Colonic mucosa (tissue), 4 donors: ENCODE measurements at regions not wholly inside any gene's neighbourhood (a gene's known extent, or its start where the extent isn't known, plus 50 kb on each side); places are given as distances from the start of the nearest gene placed in this dataset.

Source experiments
- DNase-seq: peaks from one replicate; pipeline ENCODE4 v3.0.0-alpha.2; 2020
- H3K27ac ChIP-seq: fragments of 200-600 bp; one replicate; pipeline ENCODE4 v1.8.0; 2021
- H3K27me3 ChIP-seq: fragments of 200-600 bp; one replicate; pipeline ENCODE4 v1.8.0; 2021
- H3K36me3 ChIP-seq: fragments of 200-600 bp; one replicate; pipeline ENCODE4 v1.8.0; 2021
- H3K4me1 ChIP-seq: fragments of 200-600 bp; one replicate; pipeline ENCODE4 v1.8.0; 2021; ENCODE audit warnings: mild to moderate bottlenecking
- H3K4me3 ChIP-seq: fragments of 200-600 bp; one replicate; pipeline ENCODE4 v1.8.0; 2021
- H3K9ac ChIP-seq, 2 donors: one replicate each; pipeline ENCODE4 v1.7.0; 2013; ENCODE audit warnings: control low read depth in 2 of 2, low read depth in 2 of 2, low read length in 2 of 2
- H3K9me3 ChIP-seq: fragments of 200-600 bp; one replicate; pipeline ENCODE4 v1.8.0; 2021
- intact Hi-C: fragments of 100-400 bp; cut with DNase I; formaldehyde crosslinking; loops from one replicate; pipeline ENCODE4 v1.14.1; 2022
- TF ChIP-seq, protein P1 (sequence below): fragments of 200-600 bp; IDR thresholded peaks from one replicate; pipeline ENCODE4 v1.8.0; 2022; ENCODE audit warnings: antibody characterized with exemption, mild to moderate bottlenecking
- donor health status: healthy.
- donor health status: DM: no; HTN: no; CAD: no.
- donor health status: DM: no; HTN: no; CAD: no.

DNA sequence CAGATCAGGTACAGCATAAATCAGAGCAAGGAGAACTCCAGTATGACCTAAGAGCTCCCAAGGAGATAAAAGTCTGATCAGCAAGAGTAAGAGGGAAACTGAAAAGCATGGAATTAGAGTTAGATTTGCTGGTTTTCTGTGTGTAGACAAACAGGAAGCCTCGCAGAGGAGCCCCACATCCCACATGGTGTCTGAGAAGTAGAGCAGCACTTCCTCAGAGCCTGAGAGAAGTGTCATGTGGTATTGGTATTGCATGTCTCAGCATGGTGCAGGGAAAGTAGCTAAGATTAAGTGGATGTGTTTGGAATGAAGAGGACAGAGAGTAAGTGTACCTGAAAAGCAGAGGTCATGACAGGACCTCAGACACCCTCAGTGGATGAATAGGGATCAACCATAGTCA is 175.4 kb upstream of the GBE1 start:
- Histone ChIP-seq H3K9ac (no peak overlapping the region), H3K9me3 (no peaks in the 10 kb centered on the region), H3K27ac (no peak overlapping the region), H3K27me3 (no peaks in the 10 kb centered on the region), H3K4me3 (no peak overlapping the region), H3K4me1 (no peaks in the 10 kb centered on the region), H3K36me3 (no peaks in the 10 kb centered on the region)
- DNase-seq = no peak
- intact Hi-C loops = no loop called here
- TF ChIP-seq, protein P1, sequence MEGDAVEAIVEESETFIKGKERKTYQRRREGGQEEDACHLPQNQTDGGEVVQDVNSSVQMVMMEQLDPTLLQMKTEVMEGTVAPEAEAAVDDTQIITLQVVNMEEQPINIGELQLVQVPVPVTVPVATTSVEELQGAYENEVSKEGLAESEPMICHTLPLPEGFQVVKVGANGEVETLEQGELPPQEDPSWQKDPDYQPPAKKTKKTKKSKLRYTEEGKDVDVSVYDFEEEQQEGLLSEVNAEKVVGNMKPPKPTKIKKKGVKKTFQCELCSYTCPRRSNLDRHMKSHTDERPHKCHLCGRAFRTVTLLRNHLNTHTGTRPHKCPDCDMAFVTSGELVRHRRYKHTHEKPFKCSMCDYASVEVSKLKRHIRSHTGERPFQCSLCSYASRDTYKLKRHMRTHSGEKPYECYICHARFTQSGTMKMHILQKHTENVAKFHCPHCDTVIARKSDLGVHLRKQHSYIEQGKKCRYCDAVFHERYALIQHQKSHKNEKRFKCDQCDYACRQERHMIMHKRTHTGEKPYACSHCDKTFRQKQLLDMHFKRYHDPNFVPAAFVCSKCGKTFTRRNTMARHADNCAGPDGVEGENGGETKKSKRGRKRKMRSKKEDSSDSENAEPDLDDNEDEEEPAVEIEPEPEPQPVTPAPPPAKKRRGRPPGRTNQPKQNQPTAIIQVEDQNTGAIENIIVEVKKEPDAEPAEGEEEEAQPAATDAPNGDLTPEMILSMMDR = no peak

DNA sequence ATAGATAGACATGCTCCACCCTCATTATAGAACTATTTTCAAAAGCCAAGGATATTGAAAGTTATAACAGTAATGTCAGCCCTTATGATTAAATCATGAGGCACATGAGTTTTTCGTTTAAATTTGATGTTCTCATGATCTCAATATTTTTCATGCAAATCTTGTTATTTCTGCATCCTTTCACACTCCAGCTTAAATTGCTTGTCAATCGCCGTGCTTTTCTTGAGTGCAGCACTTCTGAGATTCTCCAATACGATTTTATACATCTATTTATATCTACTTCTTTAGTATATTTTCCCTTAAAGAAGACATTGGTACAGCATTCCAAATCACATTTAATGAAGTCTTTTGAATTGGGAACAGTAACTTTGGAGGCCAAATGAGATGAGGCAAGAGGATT is 171.2 kb upstream of the GBE1 start:
- intact Hi-C loops = no loop called here
- Histone ChIP-seq H3K27me3 (no peaks in the 10 kb centered on the region), H3K4me3 (no peak overlapping the region), H3K9ac (no peak overlapping the region), H3K4me1 (no peaks in the 10 kb centered on the region), H3K27ac (no peak overlapping the region), H3K36me3 (no peaks in the 10 kb centered on the region), H3K9me3 (no peaks in the 10 kb centered on the region)
- TF ChIP-seq, protein P1 = no peak
- DNase-seq = no peak

DNA sequence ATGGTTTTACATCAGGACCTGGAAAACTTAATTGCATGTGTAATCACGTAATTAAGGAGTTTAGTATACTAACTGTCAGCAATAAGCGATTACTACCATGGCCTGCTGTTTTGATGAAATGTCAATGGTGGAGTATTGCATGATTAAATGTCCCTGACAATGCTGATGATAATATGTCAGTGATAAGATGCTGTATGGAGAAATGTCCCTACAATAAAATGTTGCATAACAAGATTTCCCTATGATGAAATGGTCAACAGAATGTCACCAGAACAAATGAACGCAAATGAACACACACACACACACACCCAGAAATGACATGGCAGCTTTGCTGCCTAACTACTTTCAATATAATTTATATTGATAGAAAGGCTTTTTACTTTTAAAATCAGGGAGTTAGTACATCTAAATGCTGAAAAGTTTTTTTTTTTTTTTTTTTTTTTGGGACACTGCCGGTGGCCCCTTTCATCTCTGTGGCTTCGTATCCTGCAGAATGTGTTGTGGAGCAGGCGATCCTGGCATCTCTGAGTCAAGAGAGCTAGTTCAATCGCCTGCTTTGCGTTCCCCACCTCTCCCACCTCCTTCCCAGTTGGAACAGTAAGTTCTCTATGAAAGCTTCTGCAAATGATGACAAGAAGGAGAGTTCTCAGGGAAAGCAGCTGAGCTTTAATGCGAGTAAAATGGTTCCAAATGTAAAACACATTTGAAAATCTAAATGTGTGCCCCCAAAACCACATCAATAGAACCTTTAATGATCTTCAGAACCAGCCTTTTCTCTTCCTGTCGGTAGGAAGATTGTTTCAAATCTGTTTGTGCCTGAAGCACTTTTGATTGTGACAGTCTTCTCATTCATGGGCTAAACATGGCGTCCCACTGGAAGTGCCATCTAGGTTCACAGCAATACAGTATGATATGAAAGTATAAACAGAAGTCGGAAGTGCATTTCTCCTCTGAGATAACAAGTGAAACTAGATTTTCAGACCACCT is 170.1 kb upstream of the GBE1 start:
- TF ChIP-seq, protein P1 = no peak
- no peaks in the 10 kb centered on the region for H3K36me3 ChIP-seq
- H3K27me3 ChIP-seq = no peaks in the 10 kb centered on the region
- no peak overlapping the region for H3K4me3 ChIP-seq
- no peak overlapping the region for H3K9ac ChIP-seq
- H3K27ac ChIP-seq = no peak overlapping the region
- intact Hi-C loops = no loop called here
- no peak for DNase-seq
- no peaks in the 10 kb centered on the region for H3K9me3 ChIP-seq
- H3K4me1 ChIP-seq = no peaks in the 10 kb centered on the region

DNA sequence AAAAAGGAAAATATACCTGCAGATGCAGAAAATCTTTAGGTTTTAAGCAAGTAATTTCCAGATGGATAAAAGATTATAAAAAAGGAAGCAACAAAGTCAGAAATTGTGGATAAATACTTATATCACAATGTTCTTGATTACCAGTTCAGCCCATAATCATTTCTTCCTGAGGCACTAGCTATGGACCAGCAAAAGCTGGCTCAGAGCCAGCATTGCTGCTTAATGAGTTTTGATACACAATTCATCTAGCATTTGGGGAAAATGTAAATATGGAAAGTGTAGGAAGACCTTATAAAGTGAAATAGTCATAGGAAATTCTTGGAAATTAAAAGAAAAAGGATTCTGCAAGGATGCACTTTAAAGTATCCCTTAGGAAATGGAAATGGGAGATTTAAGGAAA is 168.3 kb upstream of the GBE1 start:
- no peak for DNase-seq
- intact Hi-C loops = no loop called here
- TF ChIP-seq, protein P1 = no peak
- no peaks in the 10 kb centered on the region for H3K36me3 ChIP-seq
- H3K4me1 ChIP-seq = no peaks in the 10 kb centered on the region
- H3K27ac ChIP-seq = no peak overlapping the region
- no peaks in the 10 kb centered on the region for H3K27me3 ChIP-seq
- H3K9ac ChIP-seq = no peak overlapping the region
- H3K4me3 ChIP-seq = no peak overlapping the region
- H3K9me3 ChIP-seq = no peaks in the 10 kb centered on the region

DNA sequence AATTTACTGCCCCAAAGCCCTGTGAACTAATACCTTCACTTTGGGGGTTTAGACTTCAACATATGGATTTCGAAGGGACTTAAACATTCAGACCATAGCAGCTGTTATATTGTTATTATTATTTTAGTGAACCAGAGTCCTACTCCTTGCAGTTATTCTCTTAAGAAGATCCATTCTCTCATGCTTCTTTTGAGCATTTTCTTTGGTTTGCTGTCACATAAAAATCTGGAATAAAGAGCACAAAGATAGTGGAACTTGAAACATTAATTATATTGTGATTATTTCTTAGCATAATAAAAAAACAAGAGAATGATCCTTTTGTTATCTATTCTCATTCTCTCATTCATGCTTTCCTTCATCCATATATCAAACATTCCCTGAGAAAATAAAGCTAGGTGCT is 166.4 kb upstream of the GBE1 start:
- no peak overlapping the region for H3K27ac ChIP-seq
- DNase-seq = no peak
- no peaks in the 10 kb centered on the region for H3K36me3 ChIP-seq
- H3K9ac ChIP-seq = no peak overlapping the region
- no peak overlapping the region for H3K4me3 ChIP-seq
- no peaks in the 10 kb centered on the region for H3K4me1 ChIP-seq
- TF ChIP-seq, protein P1 = no peak
- no peaks in the 10 kb centered on the region for H3K9me3 ChIP-seq
- intact Hi-C loops = no loop called here
- H3K27me3 ChIP-seq = no peaks in the 10 kb centered on the region
